ENCODE measurements at regions not wholly inside any gene's neighbourhood (a gene's known extent, or its start where the extent isn't known, plus 50 kb on each side); places are given as distances from the start of the nearest gene placed in this dataset.
A peak's percentile ranks its signal among the peaks of the same experiment; 100 is the strongest.

DNA sequence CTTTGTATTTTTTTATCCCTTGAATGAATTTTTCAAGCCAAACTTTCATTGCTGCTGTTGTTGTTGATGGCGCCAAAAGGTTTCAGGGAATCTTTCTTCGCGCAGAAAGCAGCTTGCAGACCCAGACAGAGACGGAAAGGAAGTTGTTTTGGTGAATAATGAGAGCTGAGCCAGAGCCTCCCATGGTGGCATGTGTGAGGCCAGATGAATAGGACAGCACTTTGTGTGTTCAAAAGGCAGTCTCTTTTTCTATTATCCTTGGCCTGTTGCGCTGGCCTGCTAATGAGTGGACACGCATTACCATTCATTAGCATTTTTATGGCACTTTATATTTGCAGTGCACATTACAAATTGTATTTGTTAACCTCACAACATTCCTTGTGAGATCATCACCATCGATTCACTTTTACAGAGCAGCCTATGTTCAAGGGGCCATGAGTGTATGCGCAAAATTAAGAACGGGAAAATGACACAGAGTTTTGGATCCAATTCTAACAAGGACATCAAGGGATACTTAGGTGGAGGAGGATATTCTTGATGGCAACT lies 754.7 kb downstream of the BCL11A start:
- Histone ChIP-seq H3K9me3 (ENCODE audit: low read length) (peaks cover 4% of the 10 kb centered on the region), H3K9me2 (ENCODE audit: insufficient read depth, low read length) (no peaks in the 10 kb centered on the region), H4K20me1 (ENCODE audit: insufficient read depth) (no peaks in the 10 kb centered on the region), H3K36me3 (ENCODE audit: insufficient read depth, low read length) (no peaks in the 10 kb centered on the region), H3K4me3 (ENCODE audit: low read length) (no peak overlapping the region), H3K4me2 (ENCODE audit: low read length) (no peak overlapping the region), H2AFZ (ENCODE audit: low read depth, low read length) (no peak overlapping the region), H3K27ac (ENCODE audit: low read length) (no peak overlapping the region), H3K9ac (ENCODE audit: low read length) (no peak overlapping the region), H3F3A (ENCODE audit: insufficient read depth, low read length, poor library complexity, severe bottlenecking) (no peaks in the 10 kb centered on the region), H3K27me3 (ENCODE audit: insufficient read depth, low read depth, low read length) (no peaks in the 10 kb centered on the region), H3K79me2 (replicated peaks; ENCODE audit: insufficient read depth, low read length) (no peaks in the 10 kb centered on the region)
- TF ChIP-seq REST (IDR thresholded peaks at IDR 0.05; ENCODE audit: borderline replicate concordance) (no peak), RAD21 (conservative IDR thresholded peaks at IDR 0.05) (no peak), MXI1 (conservative IDR thresholded peaks at IDR 0.05; ENCODE audit: poor library complexity, severe bottlenecking) (no peak), TAF1 (IDR thresholded peaks at IDR 0.05; ENCODE audit: low read depth) (no peak), EP300 (conservative IDR thresholded peaks at IDR 0.05; ENCODE audit: poor library complexity, severe bottlenecking) (no peak), EZH2 (IDR thresholded peaks at IDR 0.05; ENCODE audit: borderline replicate concordance, insufficient read depth, low read length, poor library complexity, severe bottlenecking) (no peak), POLR2AphosphoS5 (IDR thresholded peaks at IDR 0.05) (no peak), SMC3 (conservative IDR thresholded peaks at IDR 0.05; ENCODE audit: poor library complexity) (no peak)
- TF ChIP-seq, protein P1, sequence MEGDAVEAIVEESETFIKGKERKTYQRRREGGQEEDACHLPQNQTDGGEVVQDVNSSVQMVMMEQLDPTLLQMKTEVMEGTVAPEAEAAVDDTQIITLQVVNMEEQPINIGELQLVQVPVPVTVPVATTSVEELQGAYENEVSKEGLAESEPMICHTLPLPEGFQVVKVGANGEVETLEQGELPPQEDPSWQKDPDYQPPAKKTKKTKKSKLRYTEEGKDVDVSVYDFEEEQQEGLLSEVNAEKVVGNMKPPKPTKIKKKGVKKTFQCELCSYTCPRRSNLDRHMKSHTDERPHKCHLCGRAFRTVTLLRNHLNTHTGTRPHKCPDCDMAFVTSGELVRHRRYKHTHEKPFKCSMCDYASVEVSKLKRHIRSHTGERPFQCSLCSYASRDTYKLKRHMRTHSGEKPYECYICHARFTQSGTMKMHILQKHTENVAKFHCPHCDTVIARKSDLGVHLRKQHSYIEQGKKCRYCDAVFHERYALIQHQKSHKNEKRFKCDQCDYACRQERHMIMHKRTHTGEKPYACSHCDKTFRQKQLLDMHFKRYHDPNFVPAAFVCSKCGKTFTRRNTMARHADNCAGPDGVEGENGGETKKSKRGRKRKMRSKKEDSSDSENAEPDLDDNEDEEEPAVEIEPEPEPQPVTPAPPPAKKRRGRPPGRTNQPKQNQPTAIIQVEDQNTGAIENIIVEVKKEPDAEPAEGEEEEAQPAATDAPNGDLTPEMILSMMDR (IDR thresholded peaks at IDR 0.05; ENCODE audit: poor library complexity, severe bottlenecking): no peak

GRCh38 chr2:59791004-59791618 lies 762.3 kb downstream of the BCL11A start:
- no peaks in the 10 kb centered on the region for H3K27me3 ChIP-seq (ENCODE audit: insufficient read depth, low read depth, low read length)
- no peaks in the 10 kb centered on the region for H4K20me1 ChIP-seq (ENCODE audit: insufficient read depth)
- H3K9ac ChIP-seq (ENCODE audit: low read length): peak overlapping the region; percentile 6
- peak overlapping the region; percentile 47 for H2AFZ ChIP-seq (ENCODE audit: low read depth, low read length)
- H3K9me2 ChIP-seq (ENCODE audit: insufficient read depth, low read length): no peaks in the 10 kb centered on the region
- TF ChIP-seq RAD21 (conservative IDR thresholded peaks at IDR 0.05): no peak
- TF ChIP-seq, protein P1 (IDR thresholded peaks at IDR 0.05; ENCODE audit: poor library complexity, severe bottlenecking): no peak
- peak; percentile 32 for TF ChIP-seq POLR2AphosphoS5 (IDR thresholded peaks at IDR 0.05)
- TF ChIP-seq EZH2 (IDR thresholded peaks at IDR 0.05; ENCODE audit: borderline replicate concordance, insufficient read depth, low read length, poor library complexity, severe bottlenecking): no peak
- H3K9me3 ChIP-seq (ENCODE audit: low read length): peaks cover 4% of the 10 kb centered on the region
- H3K4me2 ChIP-seq (ENCODE audit: low read length): no peak overlapping the region
- no peaks in the 10 kb centered on the region for H3F3A ChIP-seq (ENCODE audit: insufficient read depth, low read length, poor library complexity, severe bottlenecking)
- H3K4me3 ChIP-seq (ENCODE audit: low read length): no peak overlapping the region
- peak overlapping the region; percentile 55 for H3K27ac ChIP-seq (ENCODE audit: low read length)
- H3K79me2 ChIP-seq (replicated peaks; ENCODE audit: insufficient read depth, low read length): no peaks in the 10 kb centered on the region
- H3K36me3 ChIP-seq (ENCODE audit: insufficient read depth, low read length): no peaks in the 10 kb centered on the region
